MM.1S (cell line): ENCODE measurements at regions not wholly inside any gene's neighbourhood (a gene's known extent, or its start where the extent isn't known, plus 50 kb on each side); places are given as distances from the start of the nearest gene placed in this dataset.

Experiments
- DNase-seq: peaks from one replicate; pipeline ENCODE4 v3.0.0-alpha.2; 2015
- H2AFZ ChIP-seq: fragments of 300-600 bp; sonication (generic); 2 replicates; pipeline ENCODE4 v1.6.0; 2016; ENCODE audit warnings: antibody characterized with exemption, low read length
- H3F3A ChIP-seq: fragments of 300-600 bp; sonication (generic); 2 replicates; pipeline ENCODE4 v1.6.1; 2016; ENCODE audit warnings: mild to moderate bottlenecking, antibody characterized with exemption, low read length, moderate library complexity, mixed read lengths; ENCODE audit not compliant: insufficient read depth
- H3K27ac ChIP-seq: fragments of 300-600 bp; sonication (generic); 2 replicates; pipeline ENCODE4 v1.5.1; 2016; ENCODE audit warnings: mild to moderate bottlenecking, low read length
- H3K27me3 ChIP-seq: fragments of 300-600 bp; sonication (generic); replicated peaks from 2 replicates; pipeline ENCODE4 v1.6.0; 2016; ENCODE audit warnings: low read length; ENCODE audit not compliant: insufficient read depth
- H3K36me3 ChIP-seq: fragments of 300-600 bp; sonication (generic); replicated peaks from 2 replicates; pipeline ENCODE4 v1.6.1; 2016; ENCODE audit warnings: mild to moderate bottlenecking, low read length, mixed read lengths; ENCODE audit not compliant: insufficient read depth
- H3K4me1 ChIP-seq: fragments of 300-600 bp; sonication (generic); 2 replicates; pipeline ENCODE4 v1.6.1; 2016; ENCODE audit warnings: low read length, mixed read lengths
- H3K4me2 ChIP-seq: fragments of 300-600 bp; sonication (generic); 2 replicates; pipeline ENCODE4 v1.6.0; 2016; ENCODE audit warnings: low read depth, low read length
- H3K4me3 ChIP-seq: fragments of 300-600 bp; sonication (generic); 2 replicates; pipeline ENCODE4 v1.5.1; 2016; ENCODE audit warnings: low read length, mixed read lengths
- H3K79me2 ChIP-seq: fragments of 300-600 bp; sonication (generic); 2 replicates; pipeline ENCODE4 v1.6.1; 2016; ENCODE audit warnings: mixed run types, low read length, mixed read lengths
- H3K9ac ChIP-seq: fragments of 300-600 bp; sonication (generic); 2 replicates; pipeline ENCODE4 v1.6.1; 2016; ENCODE audit warnings: low read length, mixed read lengths
- H3K9me2 ChIP-seq: fragments of 300-600 bp; sonication (generic); replicated peaks from 2 replicates; pipeline ENCODE4 v1.6.1; 2016; ENCODE audit warnings: mild to moderate bottlenecking, low read length, mixed read lengths; ENCODE audit not compliant: insufficient read depth
- H3K9me3 ChIP-seq: fragments of 300-600 bp; sonication (generic); replicated peaks from 2 replicates; pipeline ENCODE4 v1.6.1; 2016; ENCODE audit warnings: mild to moderate bottlenecking, low read length, mixed read lengths; ENCODE audit not compliant: insufficient read depth
- H4K20me1 ChIP-seq: fragments of 300-600 bp; sonication (generic); 2 replicates; pipeline ENCODE4 v1.6.1; 2016; ENCODE audit warnings: mild to moderate bottlenecking, low read length, moderate library complexity, mixed read lengths; ENCODE audit not compliant: insufficient read depth
- EZH2 ChIP-seq: fragments of 300-600 bp; sonication (generic); optimal IDR thresholded peaks from 2 replicates; pipeline ENCODE3; 2017; ENCODE audit warnings: low read depth, mild to moderate bottlenecking, antibody characterized with exemption, low read length, mixed read lengths
- EZH2phosphoT487 ChIP-seq: fragments of 300-600 bp; sonication (generic); IDR thresholded peaks from 2 replicates; pipeline ENCODE4 v1.6.1; 2018; ENCODE audit warnings: antibody characterized with exemption, low read length
- TF ChIP-seq, protein P1 (sequence below): fragments of 300-600 bp; sonication (generic); IDR thresholded peaks from 2 replicates; pipeline ENCODE4 v1.5.1; 2016; ENCODE audit warnings: antibody characterized with exemption, low read length, mixed read lengths

DNA sequence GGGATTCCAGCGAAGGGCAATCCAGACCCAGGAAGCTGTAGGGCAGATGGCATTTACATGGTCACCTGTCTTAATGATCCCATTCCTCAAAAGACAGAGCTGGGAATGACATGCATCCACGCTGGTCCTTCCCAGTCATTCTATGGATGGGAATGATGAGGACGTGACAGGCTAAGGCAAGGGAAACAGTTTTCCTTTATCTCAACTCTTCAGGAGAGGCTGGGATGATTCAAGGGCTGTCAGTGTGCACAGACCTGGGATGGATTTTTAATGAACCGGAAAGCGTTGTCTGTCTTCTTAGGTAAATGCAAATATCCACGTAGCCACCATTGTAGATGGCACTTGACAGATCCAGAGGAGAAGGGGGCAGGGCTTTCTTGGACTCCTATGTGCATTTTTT is 483.2 kb upstream of the EEF2KMT start:
- no peaks in the 10 kb centered on the region for H4K20me1 ChIP-seq
- H3K9ac ChIP-seq = no peak overlapping the region
- no peaks in the 10 kb centered on the region for H3K36me3 ChIP-seq
- H3K9me2 ChIP-seq = no peaks in the 10 kb centered on the region
- TF ChIP-seq, protein P1, sequence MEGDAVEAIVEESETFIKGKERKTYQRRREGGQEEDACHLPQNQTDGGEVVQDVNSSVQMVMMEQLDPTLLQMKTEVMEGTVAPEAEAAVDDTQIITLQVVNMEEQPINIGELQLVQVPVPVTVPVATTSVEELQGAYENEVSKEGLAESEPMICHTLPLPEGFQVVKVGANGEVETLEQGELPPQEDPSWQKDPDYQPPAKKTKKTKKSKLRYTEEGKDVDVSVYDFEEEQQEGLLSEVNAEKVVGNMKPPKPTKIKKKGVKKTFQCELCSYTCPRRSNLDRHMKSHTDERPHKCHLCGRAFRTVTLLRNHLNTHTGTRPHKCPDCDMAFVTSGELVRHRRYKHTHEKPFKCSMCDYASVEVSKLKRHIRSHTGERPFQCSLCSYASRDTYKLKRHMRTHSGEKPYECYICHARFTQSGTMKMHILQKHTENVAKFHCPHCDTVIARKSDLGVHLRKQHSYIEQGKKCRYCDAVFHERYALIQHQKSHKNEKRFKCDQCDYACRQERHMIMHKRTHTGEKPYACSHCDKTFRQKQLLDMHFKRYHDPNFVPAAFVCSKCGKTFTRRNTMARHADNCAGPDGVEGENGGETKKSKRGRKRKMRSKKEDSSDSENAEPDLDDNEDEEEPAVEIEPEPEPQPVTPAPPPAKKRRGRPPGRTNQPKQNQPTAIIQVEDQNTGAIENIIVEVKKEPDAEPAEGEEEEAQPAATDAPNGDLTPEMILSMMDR = no peak
- TF ChIP-seq EZH2 = no peak
- no peak for TF ChIP-seq EZH2phosphoT487
- H3K4me2 ChIP-seq = no peak overlapping the region
- no peaks in the 10 kb centered on the region for H3F3A ChIP-seq
- H3K27ac ChIP-seq = no peak overlapping the region
- no peaks in the 10 kb centered on the region for H3K9me3 ChIP-seq
- H3K27me3 ChIP-seq = no peaks in the 10 kb centered on the region
- H3K4me3 ChIP-seq = no peak overlapping the region
- no peak for DNase-seq
- no peaks in the 10 kb centered on the region for H3K79me2 ChIP-seq
- H3K4me1 ChIP-seq = no peaks in the 10 kb centered on the region
- H2AFZ ChIP-seq = no peak overlapping the region

DNA sequence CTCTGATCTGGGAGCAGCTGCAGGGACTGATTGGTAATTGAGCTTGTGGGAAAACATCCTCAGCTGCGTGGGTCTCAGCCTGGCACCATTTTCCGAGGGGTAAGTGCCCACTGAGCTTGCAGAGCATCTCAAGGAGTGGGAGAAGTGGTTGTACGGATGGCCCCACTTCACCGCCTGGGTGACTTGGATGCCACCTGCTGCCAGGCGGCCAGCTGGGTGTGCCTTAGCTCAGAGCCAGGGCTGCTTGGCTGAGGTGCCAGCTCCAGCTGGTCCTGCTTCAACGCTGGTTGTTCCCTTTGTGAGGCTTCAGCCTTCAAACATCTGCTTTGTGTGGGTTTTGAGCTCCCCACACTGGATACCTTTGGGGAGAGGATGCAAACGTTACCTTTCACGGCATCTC is 482.7 kb upstream of the EEF2KMT start:
- H3K27me3 ChIP-seq = no peaks in the 10 kb centered on the region
- H3K9me3 ChIP-seq = no peaks in the 10 kb centered on the region
- H3K4me1 ChIP-seq = no peaks in the 10 kb centered on the region
- H4K20me1 ChIP-seq = no peaks in the 10 kb centered on the region
- no peaks in the 10 kb centered on the region for H3F3A ChIP-seq
- no peak overlapping the region for H3K27ac ChIP-seq
- no peaks in the 10 kb centered on the region for H3K9me2 ChIP-seq
- H3K79me2 ChIP-seq = no peaks in the 10 kb centered on the region
- H2AFZ ChIP-seq = no peak overlapping the region
- no peak overlapping the region for H3K4me3 ChIP-seq
- no peak for DNase-seq
- no peaks in the 10 kb centered on the region for H3K36me3 ChIP-seq
- H3K9ac ChIP-seq = no peak overlapping the region
- TF ChIP-seq, protein P1 = no peak
- TF ChIP-seq EZH2phosphoT487 (no peak), EZH2 (no peak)
- no peak overlapping the region for H3K4me2 ChIP-seq

DNA sequence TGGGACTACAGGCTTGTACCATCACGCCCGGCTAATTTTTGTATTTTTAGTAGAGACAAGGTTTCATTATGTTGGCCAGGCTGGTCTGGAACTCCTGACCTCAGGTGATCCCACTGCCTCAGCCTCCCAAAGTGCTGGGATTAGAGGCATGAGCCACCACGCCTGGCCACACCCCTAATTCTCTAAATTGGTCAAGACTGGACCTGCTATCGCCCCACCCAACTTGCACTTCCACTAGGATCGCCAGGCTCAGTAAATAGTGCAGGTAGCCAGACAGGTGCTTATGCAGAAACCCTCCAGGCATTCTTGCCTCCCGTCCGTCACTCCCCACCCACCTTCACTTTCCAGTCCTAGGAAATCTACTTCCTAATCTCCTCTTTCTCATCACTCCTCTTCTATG is 481.4 kb upstream of the EEF2KMT start:
- Histone ChIP-seq H3K9ac (no peak overlapping the region), H3K79me2 (no peaks in the 10 kb centered on the region), H3K9me3 (no peaks in the 10 kb centered on the region), H3K4me3 (no peak overlapping the region), H3F3A (no peaks in the 10 kb centered on the region), H3K4me1 (no peaks in the 10 kb centered on the region), H4K20me1 (no peaks in the 10 kb centered on the region), H3K4me2 (no peak overlapping the region), H3K36me3 (no peaks in the 10 kb centered on the region), H3K27ac (no peak overlapping the region), H3K9me2 (no peaks in the 10 kb centered on the region), H3K27me3 (no peaks in the 10 kb centered on the region), H2AFZ (no peak overlapping the region)
- DNase-seq = no peak
- TF ChIP-seq, protein P1 = no peak
- TF ChIP-seq EZH2 = no peak
- no peak for TF ChIP-seq EZH2phosphoT487
